Mucosa of descending colon (tissue), 3 donors: ENCODE measurements at regions not wholly inside any gene's neighbourhood (a gene's known extent, or its start where the extent isn't known, plus 50 kb on each side); places are given as distances from the start of the nearest gene placed in this dataset.

Source experiments
- ATAC-seq: fragments of 200-7000 bp; cut with Tn5 transposase; one replicate; pipeline ENCODE4 v1.9.1; 2020; ENCODE audit warnings: mild to moderate bottlenecking, moderate library complexity
- DNase-seq, 3 donors: peaks; one replicate each; pipeline ENCODE4 v3.0.0-alpha.2; 2020
- H3K36me3 ChIP-seq: fragments of 200-600 bp; one replicate; pipeline ENCODE4 v1.8.0; 2021; ENCODE audit warnings: low read depth, mild to moderate bottlenecking
- H3K4me1 ChIP-seq: fragments of 200-600 bp; one replicate; pipeline ENCODE4 v1.8.0; 2021; ENCODE audit warnings: low read depth, mild to moderate bottlenecking
- H3K4me3 ChIP-seq: fragments of 200-600 bp; one replicate; pipeline ENCODE4 v1.8.0; 2021; ENCODE audit warnings: mild to moderate bottlenecking
- H3K9me3 ChIP-seq: fragments of 200-600 bp; one replicate; pipeline ENCODE4 v1.8.0; 2021; ENCODE audit warnings: mild to moderate bottlenecking
- CTCF ChIP-seq: fragments of 200-600 bp; IDR thresholded peaks from one replicate; pipeline ENCODE4 v1.8.0; 2022; ENCODE audit warnings: antibody characterized with exemption, mild to moderate bottlenecking
- intact Hi-C, 2 donors: fragments of 100-400 bp; cut with DNase I in 1 of 2; cut with micrococcal nuclease in 1 of 2; formaldehyde crosslinking; loops; one replicate each; pipeline versions ENCODE4 v1.11.0 to v1.11.1; 2022; cut with DNase I, micrococcal nuclease
- donor health status: DM: no; HTN: no; CAD: no; lungs with moderate emphysema.
- donor health status: DM: no; HTN: no; CAD: no.
- donor health status: DM: no; HTN: yes; CAD: no.

GRCh38 chr1:75984781-75985180 is 52.6 kb upstream of the ASB17 start:
- H3K4me1 ChIP-seq: no peaks in the 10 kb centered on the region
- DNase-seq: no peak
- H3K4me3 ChIP-seq: no peak overlapping the region
- no peak for ATAC-seq
- no peak for TF ChIP-seq CTCF
- no peaks in the 10 kb centered on the region for H3K9me3 ChIP-seq
- intact Hi-C loops: no loop called here
- H3K36me3 ChIP-seq: no peaks in the 10 kb centered on the region

GRCh38 chr1:75985827-75986226 is 53.6 kb upstream of the ASB17 start:
- DNase-seq: no peak
- Histone ChIP-seq H3K4me3 (no peak overlapping the region), H3K4me1 (no peaks in the 10 kb centered on the region), H3K36me3 (no peaks in the 10 kb centered on the region), H3K9me3 (no peaks in the 10 kb centered on the region)
- intact Hi-C loops: no loop called here
- ATAC-seq: no peak
- no peak for TF ChIP-seq CTCF

- H3K9me3 ChIP-seq: no peaks in the 10 kb centered on the region
- TF ChIP-seq CTCF: no peak
- H3K4me3 ChIP-seq: no peak overlapping the region
- ATAC-seq (no peak), DNase-seq (no peak)
- H3K36me3 ChIP-seq: no peaks in the 10 kb centered on the region
- intact Hi-C loops: no loop called here
- no peaks in the 10 kb centered on the region for H3K4me1 ChIP-seq
These were observed 54.3 kb upstream of the ASB17 start for GRCh38 chr1:75986478-75986877.

GRCh38 chr1:75989121-75989520 is 56.9 kb upstream of the ASB17 start:
- no peak for ATAC-seq
- H3K4me1 ChIP-seq: no peaks in the 10 kb centered on the region

GRCh38 chr1:75990686-75991085 is 58.5 kb upstream of the ASB17 start:
- no peak overlapping the region for H3K4me3 ChIP-seq
- no peaks in the 10 kb centered on the region for H3K9me3 ChIP-seq
- DNase-seq: no peak
- no peaks in the 10 kb centered on the region for H3K4me1 ChIP-seq
- no peaks in the 10 kb centered on the region for H3K36me3 ChIP-seq
- TF ChIP-seq CTCF: no peak
- intact Hi-C loops: no loop called here
- ATAC-seq: no peak

More at GRCh38 chr1:75989121-75989520, 56.9 kb upstream of the ASB17 start:
- TF ChIP-seq CTCF: no peak
- Histone ChIP-seq H3K9me3 (no peaks in the 10 kb centered on the region), H3K4me3 (no peak overlapping the region), H3K36me3 (no peaks in the 10 kb centered on the region)
- intact Hi-C loops: no loop called here
- DNase-seq: no peak

GRCh38 chr1:75991497-75992114 is 59.4 kb upstream of the ASB17 start:
- intact Hi-C loops: no loop called here
- no peaks in the 10 kb centered on the region for H3K36me3 ChIP-seq
- DNase-seq (peak; percentile 84 to 96 (median 89)), ATAC-seq (peak; percentile 96)
- H3K4me3 ChIP-seq: no peak overlapping the region
- H3K4me1 ChIP-seq: no peaks in the 10 kb centered on the region
- H3K9me3 ChIP-seq: no peaks in the 10 kb centered on the region
- peak; percentile 60 for TF ChIP-seq CTCF
